ENCODE measurements at regions not wholly inside any gene's neighbourhood (a gene's known extent, or its start where the extent isn't known, plus 50 kb on each side); places are given as distances from the start of the nearest gene placed in this dataset.

GRCh38 chr3:164250923-164251322, 827.4 kb downstream of the SI start:
- TF ChIP-seq CTCF (IDR thresholded peaks at IDR 0.05) (no peak), POLR2A (IDR thresholded peaks at IDR 0.05; ENCODE audit: low read depth) (no peak)
